B cell (primary cell): ENCODE measurements at regions not wholly inside any gene's neighbourhood (a gene's known extent, or its start where the extent isn't known, plus 50 kb on each side); places are given as distances from the start of the nearest gene placed in this dataset.

Experiments
- ATAC-seq: fragments of 200-7000 bp; cut with Tn5 transposase; one replicate; pipeline ENCODE4 v1.10.0; 2021; ENCODE audit warnings: low read depth, mild to moderate bottlenecking, moderate number of reproducible peaks, moderate library complexity
- CTCF ChIA-PET: fragments of 350-600 bp; sonication (Branson Sonifier 250); formaldehyde crosslinking; loops from one replicate; lab custom pipeline; 2021; ENCODE audit warnings: antibody characterized with exemption, inconsistent platforms; lab: Charles Lee
- POLR2A ChIA-PET: fragments of 350-600 bp; sonication (Branson Sonifier 250); formaldehyde crosslinking; loops from one replicate; lab custom pipeline; 2021; ENCODE audit warnings: antibody characterized with exemption; lab: Charles Lee
- DNase-seq: peaks from one replicate; pipeline ENCODE4 v3.0.0; 2013
- H2AFZ ChIP-seq: 2 replicates; pipeline ENCODE4 v1.6.1; 2012; ENCODE audit warnings: mild to moderate bottlenecking, low read depth, low read length; ENCODE audit not compliant: insufficient read depth, poor library complexity, severe bottlenecking
- H3K27ac ChIP-seq, 2 donors: 1 replicate in 1 of 2; 2 replicates in 1 of 2; pipeline ENCODE4 v1.5.1; 2012 to 2013; ENCODE audit warnings: low read length in 2 of 2, mild to moderate bottlenecking in 2 of 2, moderate library complexity in 1 of 2
- H3K27me3 ChIP-seq, 4 experiments: fragments of 200-600 bp in 1 of 4; sonication (generic) in 1 of 4; replicated peaks in 1 of 4; 1 replicate in 2 of 4; 2 replicates in 2 of 4; pipeline versions ENCODE4 v1.6.1 to v1.7.0; 2013 to 2016; ENCODE audit warnings: low read length in 3 of 4, mild to moderate bottlenecking in 2 of 4, mixed read lengths in 1 of 4, moderate library complexity in 1 of 4; ENCODE audit not compliant: insufficient read depth in 4 of 4, control insufficient read depth in 3 of 4; ENCODE audit errors: control extremely low read depth in 1 of 4
- H3K36me3 ChIP-seq, 2 experiments: replicated peaks in 1 of 2; 1 replicate in 1 of 2; 2 replicates in 1 of 2; pipeline versions ENCODE4 v1.6.1 to v1.7.1; 2013; ENCODE audit warnings: low read length in 1 of 2; ENCODE audit not compliant: insufficient read depth in 2 of 2, control insufficient read depth in 1 of 2; ENCODE audit errors: control extremely low read depth in 1 of 2, extremely low read depth in 1 of 2
- H3K4me1 ChIP-seq, 2 donors: fragments of 200-600 bp in 1 of 2; sonication (generic) in 1 of 2; 1 replicate in 1 of 2; 2 replicates in 1 of 2; pipeline versions ENCODE4 v1.5.1 to v1.6.1; 2013 to 2017; ENCODE audit warnings: low read length in 2 of 2; ENCODE audit not compliant: control insufficient read depth in 2 of 2, insufficient read depth in 2 of 2
- H3K4me2 ChIP-seq: replicated peaks from 2 replicates; pipeline ENCODE3; 2012; ENCODE audit warnings: mild to moderate bottlenecking, low read depth, low read length; ENCODE audit not compliant: poor library complexity, severe bottlenecking
- H3K4me3 ChIP-seq, 5 experiments: fragments of 200-600 bp in 1 of 5; sonication (generic) in 1 of 5; 1 replicate in 3 of 5; 2 replicates in 2 of 5; pipeline versions ENCODE4 v1.5.1 to v1.7.0; 2011 to 2016; ENCODE audit warnings: low read length in 4 of 5, mild to moderate bottlenecking in 4 of 5, low read depth in 2 of 5, control low read depth in 1 of 5, moderate library complexity in 1 of 5; ENCODE audit not compliant: insufficient read depth in 1 of 5; ENCODE audit errors: control extremely low read depth in 1 of 5, extremely low read depth in 1 of 5
- H3K79me2 ChIP-seq: fragments of 200-600 bp; sonication (generic); one replicate; pipeline ENCODE4 v1.6.0; 2016; ENCODE audit warnings: low read length; ENCODE audit not compliant: control insufficient read depth, insufficient read depth
- H3K9ac ChIP-seq: fragments of 200-600 bp; sonication (generic); 2 replicates; pipeline ENCODE4 v1.6.1; 2017; ENCODE audit warnings: mild to moderate bottlenecking, low read length, moderate library complexity
- H3K9me3 ChIP-seq, 3 donors: one replicate each; pipeline versions ENCODE4 v1.6.1 to v1.7.1; 2013; ENCODE audit warnings: low read length in 2 of 3; ENCODE audit not compliant: control insufficient read depth in 2 of 3, insufficient read depth in 1 of 3; ENCODE audit errors: control extremely low read depth in 1 of 3
- H4K20me1 ChIP-seq: 2 replicates; pipeline ENCODE4 v1.6.0; 2012; ENCODE audit warnings: mild to moderate bottlenecking, low read length; ENCODE audit not compliant: insufficient read depth, control insufficient read depth, poor library complexity, severe bottlenecking
- H3K27ac Mint-ChIP-seq: one replicate; pipeline ENCODE4 v1.8.0; 2021; ENCODE audit warnings: mixed read lengths
- H3K27me3 Mint-ChIP-seq: one replicate; pipeline ENCODE4 v1.8.0; 2021; ENCODE audit warnings: mixed read lengths
- H3K4me1 Mint-ChIP-seq: one replicate; pipeline ENCODE4 v1.8.0; 2021; ENCODE audit warnings: mixed read lengths
- H3K4me3 Mint-ChIP-seq: one replicate; pipeline ENCODE4 v1.8.0; 2021; ENCODE audit warnings: mixed read lengths
- H3K9me3 Mint-ChIP-seq: one replicate; pipeline ENCODE4 v1.8.0; 2022; ENCODE audit warnings: mixed read lengths; ENCODE audit not compliant: insufficient read depth
- CTCF ChIP-seq: fragments of 200-600 bp; IDR thresholded peaks from one replicate; pipeline ENCODE4 v1.8.0; 2022; ENCODE audit warnings: antibody characterized with exemption, mild to moderate bottlenecking
- EZH2 ChIP-seq: IDR thresholded peaks from 2 replicates; pipeline ENCODE4 v1.6.1; 2012; ENCODE audit warnings: borderline replicate concordance, low read depth, mild to moderate bottlenecking, moderate library complexity, low read length; ENCODE audit not compliant: insufficient read depth, poor library complexity, severe bottlenecking
- WGBS: methylation state at CpG from one replicate; pipeline ENCODE4 v1.1.5; 2013; ENCODE audit warnings: missing lambda C conversion rate; ENCODE audit not compliant: insufficient coverage; 5-methylcytosine and 5-hydroxymethylcytosine counted together
- intact Hi-C: fragments of 100-400 bp; cut with micrococcal nuclease; formaldehyde crosslinking; loops from one replicate; pipeline ENCODE4 v1.10.0; 2022

- Mint-ChIP-seq H3K4me3 (no peak overlapping the region), H3K4me1 (peaks cover 25% of the 10 kb centered on the region), H3K9me3 (no peaks in the 10 kb centered on the region), H3K27ac (no peak overlapping the region), H3K27me3 (peaks cover 11% of the 10 kb centered on the region)
- peaks cover 6% of the 10 kb centered on the region in 2 donors for H3K4me1 ChIP-seq
- WGBS: 25% methylated on average over 1 of the region's 2 CpGs
- intact Hi-C loops: no loop called here
- no peaks in the 10 kb centered on the region for H3K36me3 ChIP-seq
- H4K20me1 ChIP-seq: no peaks in the 10 kb centered on the region
- POLR2A ChIA-PET: no interaction called here
- no peaks in the 10 kb centered on the region for H3K9me3 ChIP-seq
- no peak overlapping the region for H3K4me3 ChIP-seq
- H3K27me3 ChIP-seq: no peaks in the 10 kb centered on the region
- ATAC-seq (no peak), DNase-seq (no peak)
- no peaks in the 10 kb centered on the region for H3K79me2 ChIP-seq
- no peak overlapping the region for H2AFZ ChIP-seq
- H3K9ac ChIP-seq: no peak overlapping the region
- no peak overlapping the region for H3K4me2 ChIP-seq
- no peak for TF ChIP-seq CTCF
- no peak for TF ChIP-seq EZH2
- H3K27ac ChIP-seq: no peak overlapping the region
- CTCF ChIA-PET: no interaction called here
Measured at GRCh38 chr3:40978442-40978841, 220.9 kb upstream of the CTNNB1 start.

GRCh38 chr3:40979962-40980361, 219.3 kb upstream of the CTNNB1 start:
- H3K27ac ChIP-seq: no peak overlapping the region
- no peaks in the 10 kb centered on the region for H3K79me2 ChIP-seq
- no peak overlapping the region for H3K4me2 ChIP-seq
- TF ChIP-seq CTCF (no peak), EZH2 (no peak)
- peaks cover 6% of the 10 kb centered on the region in 2 donors for H3K4me1 ChIP-seq
- H3K9ac ChIP-seq: no peak overlapping the region
- H4K20me1 ChIP-seq: no peaks in the 10 kb centered on the region
- H3K36me3 ChIP-seq: no peaks in the 10 kb centered on the region
- H3K4me1 Mint-ChIP-seq: peaks cover 19% of the 10 kb centered on the region
- no peak overlapping the region for H3K4me3 Mint-ChIP-seq
- H3K4me3 ChIP-seq: no peak overlapping the region
- no peaks in the 10 kb centered on the region for H3K9me3 Mint-ChIP-seq
- ChIA-PET POLR2A (no interaction called here), CTCF (no interaction called here)
- DNase-seq (no peak), ATAC-seq (no peak)
- H2AFZ ChIP-seq: no peak overlapping the region
- H3K27ac Mint-ChIP-seq: no peak overlapping the region
- WGBS: no CpG with 5 or more reads among the region's 3 CpGs
- no peaks in the 10 kb centered on the region for H3K27me3 ChIP-seq
- no peaks in the 10 kb centered on the region for H3K9me3 ChIP-seq
- H3K27me3 Mint-ChIP-seq: peaks cover 20% of the 10 kb centered on the region
- intact Hi-C loops: no loop called here
